DMS 273 treated with DMSO at 0.1 percent for 48 hours (cell line): ENCODE measurements at regions not wholly inside any gene's neighbourhood (a gene's known extent, or its start where the extent isn't known, plus 50 kb on each side); places are given as distances from the start of the nearest gene placed in this dataset.
"Not testable (repeated sequence)": the region's sequence is repeated elsewhere in the genome, so short reads cannot be mapped to it uniquely, and the experiment has no call there.

ENCODE experiments used
- DNase-seq: peaks from one replicate; lab custom pipeline; 2025; lab: John Stamatoyannopoulos, UW

DNA sequence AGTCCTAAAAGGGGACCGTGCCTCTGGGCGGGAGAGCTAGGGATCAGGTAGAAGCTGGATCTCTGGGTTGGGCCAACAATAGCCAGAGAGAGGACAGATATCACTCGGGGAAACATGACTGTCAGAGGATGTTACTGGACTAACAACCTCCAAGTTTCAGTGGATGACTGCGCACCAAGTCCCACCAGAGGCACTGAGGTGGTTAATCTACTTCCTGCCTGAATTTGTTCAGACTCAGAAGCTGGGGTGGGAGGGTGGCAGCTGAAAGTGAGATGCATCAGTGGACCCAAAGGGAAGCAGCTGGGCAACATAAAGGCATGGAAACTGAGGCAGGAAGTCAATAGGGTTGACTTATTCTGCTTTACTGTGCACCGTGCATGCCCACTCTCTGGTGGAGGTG, 130.1 kb upstream of the SLC44A1 start:
- DNase-seq, result no peak

DNA sequence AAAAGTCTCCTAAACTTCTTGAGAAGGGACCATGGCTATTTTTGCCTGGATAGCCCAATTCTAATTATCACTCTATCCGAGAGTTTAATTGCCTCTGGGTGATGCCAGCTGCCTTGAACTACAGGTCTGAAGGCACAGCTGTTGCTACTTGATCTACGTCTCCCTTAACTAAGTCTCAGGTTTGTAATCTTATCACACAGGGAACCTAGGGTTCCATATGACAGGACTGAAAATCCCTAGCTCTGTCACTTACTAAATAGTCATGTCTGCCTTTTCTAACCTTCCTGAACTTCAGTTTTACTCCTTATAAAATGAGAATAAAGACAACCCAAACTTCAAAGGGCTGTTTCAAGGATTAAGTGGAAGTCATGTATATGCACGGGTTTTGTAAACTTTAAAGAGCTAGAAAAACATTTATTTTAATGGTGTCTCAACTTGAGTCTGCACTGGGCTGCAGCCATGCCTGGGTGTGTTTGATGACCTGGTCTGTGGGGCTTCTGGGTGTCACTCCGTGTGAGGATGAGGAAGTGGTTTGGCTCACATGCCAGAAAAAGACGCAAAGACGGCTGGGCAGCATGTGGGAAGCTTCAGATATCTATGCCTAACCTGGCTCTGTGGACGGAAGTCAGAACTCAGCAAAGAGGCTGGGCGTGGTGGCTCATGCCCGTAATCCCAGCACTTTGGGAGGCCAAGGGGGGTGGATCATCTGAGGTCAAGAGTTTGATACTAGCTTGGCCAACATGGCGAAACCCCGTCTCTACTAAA, 129.3 kb upstream of the SLC44A1 start:
- DNase-seq, result no peak

DNA sequence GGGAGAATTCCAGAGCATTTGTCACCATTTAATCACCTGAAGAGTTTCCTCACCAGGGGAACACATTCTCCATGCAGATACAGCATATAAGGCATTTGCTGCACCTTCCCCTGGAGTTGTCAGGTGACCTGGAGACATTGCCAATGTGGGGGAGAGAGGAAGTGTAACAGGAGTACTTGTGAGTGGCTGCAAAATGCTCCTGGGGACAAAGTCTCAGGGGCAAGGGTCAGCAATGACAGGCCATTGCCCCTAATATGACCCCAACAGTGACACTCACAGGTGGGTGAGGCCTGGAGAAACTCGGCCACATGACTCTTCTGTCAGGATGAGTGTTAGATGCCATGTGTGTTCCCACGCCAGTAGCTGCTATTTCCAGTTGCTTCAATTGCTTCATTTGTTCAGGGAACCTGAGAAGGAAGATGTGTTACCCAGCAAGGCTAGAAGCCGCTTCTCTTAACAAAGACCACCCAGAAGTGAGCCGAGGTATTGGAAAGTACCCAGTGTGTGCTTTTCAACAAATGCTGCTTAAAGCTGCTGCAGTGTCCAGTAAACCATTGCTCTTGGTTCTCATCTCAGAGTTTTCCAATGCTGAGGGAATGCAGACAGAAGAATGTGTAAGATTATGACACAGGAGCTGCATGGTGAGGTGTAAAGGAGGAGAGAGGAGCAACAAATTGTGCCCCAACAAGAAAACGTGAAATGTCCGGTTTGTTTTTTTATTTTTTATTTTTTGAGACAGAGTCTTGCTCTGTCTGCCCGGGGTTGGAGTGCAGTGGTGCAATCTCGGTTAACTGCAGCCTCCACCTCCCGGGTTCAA, 128.2 kb upstream of the SLC44A1 start:
- DNase-seq, result no peak

DNA sequence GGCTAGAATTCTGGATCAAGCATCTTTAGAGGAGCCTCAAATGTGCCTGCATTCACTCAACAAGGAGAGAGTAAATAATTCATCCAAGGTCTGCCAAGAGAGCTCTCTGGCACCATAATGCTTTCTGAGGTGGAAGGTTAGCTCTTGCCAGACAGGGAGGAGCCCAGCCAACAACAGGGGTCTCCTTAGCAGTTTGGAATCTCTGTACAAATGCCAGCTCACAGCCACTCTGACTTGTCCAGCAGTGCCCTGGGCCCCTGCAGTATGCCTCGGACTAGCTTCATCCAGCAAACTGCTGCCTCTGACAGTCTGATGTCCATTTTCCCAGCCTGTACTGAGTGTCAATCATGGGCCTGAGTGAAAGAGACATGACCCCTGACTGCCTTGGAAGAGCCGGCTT, 127.2 kb upstream of the SLC44A1 start:
- DNase-seq, result no peak

DNA sequence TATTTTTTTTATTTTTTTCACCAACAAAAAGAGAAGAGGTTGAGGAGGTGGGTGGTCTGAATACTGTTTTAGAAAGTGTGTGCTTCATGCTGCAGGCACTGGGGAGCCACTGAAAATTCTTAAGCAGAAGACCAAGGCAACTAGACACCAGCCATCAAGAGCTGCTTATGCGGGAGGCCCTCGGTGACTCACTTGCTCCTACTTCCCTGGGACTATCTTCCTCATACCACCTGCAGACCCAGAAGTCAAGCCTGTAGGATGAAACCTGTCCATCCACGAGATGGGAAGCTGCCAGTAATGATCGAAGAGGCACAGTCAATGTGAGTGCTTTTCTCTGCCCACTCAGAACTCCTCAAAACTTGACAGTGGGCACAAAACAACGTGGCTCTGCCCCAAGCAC, 125.8 kb upstream of the SLC44A1 start:
- no peak for DNase-seq

DNA sequence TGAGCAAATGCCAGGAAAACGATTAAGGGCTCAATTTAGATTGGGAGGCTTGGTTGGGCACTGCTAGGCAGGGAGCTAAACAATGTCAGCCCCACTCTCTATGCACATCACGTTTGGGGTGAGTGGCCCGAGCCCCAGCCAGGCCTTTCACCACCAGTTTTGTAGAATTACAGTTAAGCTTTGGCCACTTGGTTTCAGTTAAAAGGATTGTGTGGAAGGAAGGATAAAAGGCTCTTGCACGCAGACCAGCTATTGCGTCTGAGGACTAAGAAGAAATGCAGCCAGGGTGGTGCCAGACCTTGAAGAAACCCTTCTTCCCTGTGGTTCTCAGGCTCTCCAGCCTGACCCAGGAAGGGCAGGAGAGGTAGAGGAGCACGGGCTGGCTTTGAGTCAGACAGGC, 125.3 kb upstream of the SLC44A1 start:
- DNase-seq, result no peak

DNA sequence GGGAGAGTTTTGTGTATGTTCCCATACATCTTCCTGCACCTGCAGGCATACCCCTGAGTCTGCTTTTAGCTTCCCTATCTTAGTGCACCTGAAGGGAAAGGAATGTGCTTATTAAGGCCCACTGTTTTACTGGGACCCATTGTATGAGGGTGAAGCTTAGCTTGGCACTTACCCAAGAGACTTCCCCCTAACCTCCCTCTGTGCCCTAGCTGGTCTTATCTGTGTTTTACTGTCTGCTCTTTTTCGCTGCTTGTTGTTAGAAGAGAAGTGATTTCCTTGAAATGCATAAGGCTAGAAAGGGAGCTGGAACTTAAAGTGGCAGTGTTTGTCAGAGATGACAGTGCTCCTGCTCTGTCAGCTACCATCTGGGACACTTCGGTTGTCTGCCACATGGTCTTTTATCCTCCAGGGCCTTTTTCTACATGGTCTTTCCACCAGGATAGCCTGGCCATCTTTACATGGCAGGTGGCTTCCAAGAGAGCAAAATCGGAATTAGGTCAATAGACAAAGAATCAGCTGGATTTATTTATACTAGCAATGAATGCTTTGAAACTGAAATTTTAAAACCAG, 122.5 kb upstream of the SLC44A1 start:
- no peak for DNase-seq

DNA sequence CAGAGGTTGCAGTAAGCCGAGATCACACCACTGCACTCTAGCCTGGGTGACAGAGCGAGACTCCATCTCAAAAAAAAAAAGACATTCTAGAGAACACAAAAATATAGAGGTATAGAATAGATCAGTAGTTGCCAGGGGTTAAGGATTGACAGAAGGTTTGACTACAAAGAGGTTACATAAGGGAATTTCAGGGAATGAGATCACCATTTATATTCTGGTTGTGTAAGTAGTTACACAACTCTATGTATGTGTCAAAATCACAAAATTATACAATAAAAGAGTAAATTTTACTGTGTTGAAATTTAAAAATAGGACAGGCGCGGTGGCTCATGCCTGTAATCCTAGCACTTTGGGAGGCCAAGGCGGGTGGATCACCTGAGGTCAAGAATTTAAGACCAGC, 119.9 kb upstream of the SLC44A1 start:
- DNase-seq, result not testable (repeated sequence)

DNA sequence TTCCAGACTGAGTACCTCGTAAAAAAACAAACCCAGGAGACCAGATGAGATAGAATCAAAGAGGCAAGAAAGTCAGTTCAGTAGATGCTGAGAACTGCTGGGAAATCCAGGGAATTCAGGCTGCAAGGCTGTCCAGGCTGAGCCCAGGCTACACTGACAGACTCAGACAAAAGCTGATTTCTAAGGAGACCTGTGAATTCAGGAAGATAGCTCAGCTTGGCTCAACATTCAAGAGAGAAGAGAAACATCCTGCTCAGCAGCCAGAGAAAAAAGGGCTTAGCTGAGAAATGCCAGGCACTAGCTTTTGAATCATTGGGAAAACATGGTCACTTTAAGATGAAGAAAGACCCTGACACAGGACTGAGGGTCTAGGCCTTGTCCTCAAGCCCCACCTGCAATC, 118.2 kb upstream of the SLC44A1 start:
- DNase-seq, result no peak

DNA sequence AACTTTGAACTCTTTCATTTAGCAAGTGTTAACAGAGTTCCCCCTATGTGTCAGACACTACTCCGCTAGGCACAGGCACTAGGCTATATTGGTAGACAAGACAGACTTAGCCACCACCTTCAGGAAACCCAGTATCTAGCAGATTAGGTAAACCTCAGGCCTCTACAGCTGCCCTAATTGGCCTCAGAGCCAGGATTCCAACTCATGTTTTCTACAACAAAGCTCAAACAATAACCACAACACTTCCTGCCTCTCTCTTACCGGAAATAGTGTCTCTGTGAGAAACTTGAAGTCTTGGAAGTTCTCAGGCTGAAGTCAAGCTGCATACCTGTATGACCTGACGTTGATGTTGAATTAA, 116.6 kb upstream of the SLC44A1 start:
- no peak for DNase-seq

DNA sequence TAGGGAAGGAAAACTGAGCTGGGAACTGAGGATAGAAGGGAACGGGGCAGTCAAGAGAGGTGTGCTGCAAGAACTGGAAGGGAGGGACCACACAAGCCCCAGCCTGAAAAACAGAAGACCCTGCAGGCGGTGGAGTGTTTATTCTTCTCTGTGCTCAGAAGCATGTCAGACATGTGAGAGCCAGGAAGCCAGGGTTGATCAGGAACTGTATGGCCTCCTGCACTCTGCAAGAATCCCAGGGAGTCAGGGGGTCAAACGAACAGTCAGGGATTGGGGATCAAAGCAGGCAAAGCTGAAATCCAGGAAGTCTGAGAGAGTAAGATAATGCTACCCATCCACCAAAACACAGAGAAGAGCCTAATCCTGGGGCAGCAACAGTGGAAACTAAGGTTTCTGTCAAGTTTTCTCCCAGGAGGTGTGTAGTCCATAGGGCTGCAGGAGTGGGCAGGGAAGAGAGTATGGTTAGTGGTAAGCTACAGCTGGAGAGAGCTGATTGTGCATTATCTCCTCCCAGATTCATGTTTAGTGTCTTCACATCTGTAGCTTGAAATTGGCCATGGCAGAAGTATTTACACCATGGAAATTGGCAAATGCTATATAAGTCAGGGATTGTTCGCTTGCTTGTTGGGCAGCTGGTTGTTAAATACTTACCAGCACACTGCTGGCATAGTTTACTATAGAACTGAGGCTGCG, 115.4 kb upstream of the SLC44A1 start:
- DNase-seq, result no peak

DNA sequence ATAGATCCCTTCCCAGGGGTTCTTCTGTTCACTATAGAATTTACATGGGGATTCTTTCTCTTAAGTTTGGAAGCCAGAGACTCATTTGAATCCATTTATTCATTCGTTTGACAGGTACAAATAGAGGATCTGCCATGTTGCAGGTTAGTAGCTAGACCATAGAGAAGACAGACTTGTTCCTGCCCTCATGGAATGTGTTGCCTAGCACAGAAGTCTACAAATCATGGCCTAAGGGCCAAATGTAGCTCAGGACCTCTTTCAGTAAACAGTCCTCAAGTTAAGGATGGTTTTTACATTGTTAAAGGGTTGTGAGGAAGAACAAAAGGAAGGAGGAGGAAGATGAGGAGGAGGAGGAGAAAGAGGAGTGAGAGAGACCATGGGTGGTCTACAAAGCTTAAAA, 114.7 kb upstream of the SLC44A1 start:
- DNase-seq, result no peak

DNA sequence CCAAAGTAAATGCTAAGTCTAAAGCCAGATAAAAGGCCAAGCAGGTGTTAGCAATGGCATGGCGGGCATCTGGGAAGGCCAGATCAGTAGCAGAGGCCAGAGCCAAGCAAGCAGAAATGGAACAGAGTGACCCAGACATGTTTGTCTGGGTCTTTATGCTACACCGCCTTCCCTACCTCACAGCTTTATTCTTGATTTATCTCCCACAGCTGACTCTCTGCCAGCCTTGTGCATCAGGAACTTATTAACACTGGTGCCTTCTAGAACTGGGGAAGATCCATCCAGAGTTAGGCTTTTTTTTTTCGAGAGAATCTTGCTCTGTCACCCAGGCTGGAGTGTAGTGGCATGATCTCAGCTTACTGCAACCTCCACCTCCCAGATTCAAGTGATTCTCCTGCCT, 112.5 kb upstream of the SLC44A1 start:
- no peak for DNase-seq

DNA sequence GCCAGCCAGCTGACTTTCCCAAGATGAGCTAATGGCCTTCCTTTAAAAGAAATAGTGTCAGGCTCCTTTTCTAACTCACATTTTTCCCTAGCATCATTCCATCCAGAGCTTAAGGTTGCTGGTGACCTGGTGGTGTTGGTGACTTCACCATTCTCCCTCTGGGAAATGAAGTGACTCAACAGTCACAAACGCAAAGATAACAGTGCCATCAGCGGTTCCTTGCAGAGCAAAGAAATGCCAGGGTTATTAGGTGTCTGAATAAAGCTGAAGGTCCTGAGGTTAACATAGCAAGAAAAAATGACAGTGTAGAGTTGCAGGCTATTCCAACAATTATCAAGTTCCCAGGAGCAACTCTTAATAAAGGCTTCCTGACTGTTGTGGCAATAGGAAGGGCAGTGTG, 111.8 kb upstream of the SLC44A1 start:
- no peak for DNase-seq

DNA sequence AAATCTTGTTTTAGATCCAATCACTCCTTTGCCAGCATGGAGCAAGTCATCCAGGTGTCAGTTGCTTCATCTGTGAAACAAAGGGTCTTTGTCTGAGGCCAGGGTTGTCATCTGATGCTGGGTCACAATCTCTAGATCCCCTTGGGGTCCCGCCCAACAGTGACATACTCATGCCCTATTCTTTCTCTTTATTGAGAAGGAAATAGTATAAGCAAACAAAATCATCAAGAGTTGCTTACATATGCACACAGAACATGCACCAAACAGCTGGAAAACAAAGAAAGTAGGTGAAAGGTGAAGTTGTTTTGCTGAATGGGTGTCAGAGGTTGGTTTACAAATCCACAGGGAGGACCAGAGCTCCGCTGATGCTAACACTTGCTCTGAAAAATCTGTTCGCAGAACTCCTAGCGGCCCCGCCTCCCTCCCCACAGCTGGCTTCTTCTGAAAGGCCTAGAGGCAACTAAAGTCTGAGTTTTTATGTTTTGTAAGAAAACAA, 106.1 kb upstream of the SLC44A1 start:
- DNase-seq, result no peak

DNA sequence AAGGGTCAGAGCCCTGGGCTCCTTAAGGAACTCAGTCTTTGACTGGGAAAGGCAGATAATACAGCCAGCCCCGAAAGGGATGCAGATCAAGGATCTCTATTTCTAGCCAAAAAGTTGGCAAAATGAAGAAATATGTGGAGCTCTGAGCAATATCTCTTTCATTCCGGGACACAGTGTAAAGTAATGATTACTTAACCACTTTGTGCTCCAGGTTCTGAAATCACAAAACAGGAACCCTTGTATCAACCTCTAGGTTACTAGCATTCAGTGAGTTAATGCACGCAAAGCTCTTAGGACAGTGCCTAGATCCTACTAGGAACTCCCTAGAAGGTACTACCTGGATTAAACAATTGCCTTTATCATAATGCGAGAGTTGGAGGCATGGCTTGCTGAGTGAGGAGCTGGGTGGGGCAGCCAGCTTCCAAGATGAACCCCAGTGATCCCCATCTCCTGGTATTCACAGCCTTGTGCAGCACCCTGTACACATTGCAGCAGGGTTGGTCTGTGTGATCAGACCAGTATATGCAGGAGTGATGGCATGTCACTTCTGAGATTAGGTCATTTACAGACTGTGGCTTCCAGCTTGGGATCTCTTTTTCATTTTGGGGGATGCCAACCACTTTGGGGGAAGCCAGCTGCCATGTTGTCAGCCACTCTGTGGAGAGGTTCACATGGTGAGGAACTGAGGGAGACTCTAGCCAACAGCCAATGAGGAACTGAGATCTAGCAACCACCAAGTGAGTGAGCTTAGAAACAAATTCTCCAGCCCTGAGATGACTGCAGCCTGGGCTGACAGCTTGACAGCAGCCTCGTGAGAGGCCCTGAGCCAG, 103.1 kb upstream of the SLC44A1 start:
- no peak for DNase-seq

DNA sequence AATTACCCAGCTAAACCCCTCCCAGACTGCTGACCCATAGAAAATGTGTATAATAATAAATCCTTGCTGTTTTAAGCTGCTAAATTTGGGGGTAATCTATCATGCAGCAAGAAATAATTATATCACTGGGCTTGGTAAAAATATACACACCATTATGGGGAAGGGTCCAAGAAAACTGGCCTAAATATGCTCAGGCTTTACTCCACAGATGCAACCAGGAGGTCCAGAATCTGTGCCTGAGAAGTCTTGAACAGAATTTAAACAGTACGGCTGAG, 102.5 kb upstream of the SLC44A1 start:
- no peak for DNase-seq

DNA sequence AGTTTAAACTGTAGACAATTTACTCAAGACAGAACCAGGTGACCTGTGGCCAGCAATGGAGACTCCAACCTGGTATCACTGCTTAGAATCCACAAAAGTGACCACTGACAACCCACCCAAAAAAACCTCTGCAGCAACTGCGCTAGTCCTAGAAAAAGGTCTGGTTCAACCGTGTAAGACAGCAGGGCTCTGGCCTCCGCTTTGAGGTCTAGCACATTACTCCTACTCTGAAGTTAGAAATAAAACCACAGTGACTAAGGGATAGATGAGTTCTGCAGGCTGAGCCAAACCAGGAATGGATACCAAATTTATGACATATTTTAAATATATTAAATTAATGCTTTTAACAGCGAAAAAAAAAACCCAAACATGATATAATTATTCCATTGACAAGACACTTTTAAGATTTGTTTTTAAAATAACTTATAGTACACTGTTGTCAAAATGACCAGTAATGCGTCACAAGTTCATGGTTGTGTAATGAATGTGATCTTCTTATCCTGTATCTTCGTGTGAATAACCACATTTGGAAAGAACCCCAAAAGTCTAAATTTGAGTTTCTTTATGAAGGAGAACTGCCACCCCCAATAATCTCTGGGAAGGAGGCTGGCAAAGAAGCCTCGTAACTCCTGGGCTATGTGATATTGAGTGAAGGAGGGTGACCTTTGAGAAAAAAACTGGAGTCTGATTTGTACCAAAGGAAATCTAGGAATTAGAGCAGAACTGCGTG, 101.9 kb upstream of the SLC44A1 start:
- DNase-seq, result no peak

DNA sequence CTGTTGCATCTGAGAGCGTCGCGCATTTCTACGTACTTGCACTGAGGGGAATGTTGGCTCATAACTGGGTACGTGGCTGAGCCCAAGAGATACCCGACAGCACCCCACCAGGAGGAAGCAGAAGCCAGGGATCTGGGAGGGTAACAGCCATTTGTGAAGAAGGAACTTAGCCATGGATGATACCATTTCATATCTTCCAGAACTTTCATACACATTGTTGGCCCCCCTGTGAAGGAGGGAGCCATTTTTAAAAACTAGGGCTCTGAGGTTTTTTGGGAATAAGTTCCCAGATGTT, 101.4 kb upstream of the SLC44A1 start:
- no peak for DNase-seq

DNA sequence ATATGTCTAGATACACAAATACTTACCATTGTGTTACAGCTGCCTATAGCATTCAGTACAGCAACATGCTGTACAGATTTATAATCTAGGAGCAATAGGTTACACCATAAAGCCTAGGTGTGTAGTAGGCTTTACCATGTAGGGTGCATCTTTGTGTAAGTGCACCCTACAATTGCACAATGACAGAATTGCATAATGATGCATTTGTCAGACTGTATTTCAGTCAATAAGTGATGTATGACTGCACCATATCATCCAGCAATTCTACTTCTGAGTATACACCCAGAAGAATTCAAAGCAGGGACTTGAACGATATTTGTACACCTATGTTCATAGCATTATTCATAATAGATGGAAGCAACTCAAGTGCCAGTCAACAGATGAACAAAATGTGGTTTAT, 100.4 kb upstream of the SLC44A1 start:
- no peak for DNase-seq

DNA sequence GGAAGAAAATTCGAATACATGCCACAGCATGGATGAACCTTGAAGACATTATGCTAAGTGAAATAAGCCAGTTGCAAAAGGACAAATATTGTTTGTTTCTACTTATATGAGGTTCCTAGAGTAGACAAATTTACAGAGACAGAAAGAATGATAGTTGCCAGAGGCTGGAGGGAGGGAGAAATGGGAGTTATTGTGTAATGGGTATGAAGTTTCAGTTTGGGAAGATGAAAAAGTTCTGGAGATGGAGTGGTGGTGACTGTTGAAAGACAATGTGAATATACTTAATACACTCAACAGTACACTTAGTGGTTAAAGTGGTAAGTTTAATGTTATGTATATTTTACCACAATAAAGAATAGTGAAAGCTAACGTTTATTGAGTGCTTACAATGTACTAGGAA, 99.6 kb upstream of the SLC44A1 start:
- DNase-seq, result no peak

DNA sequence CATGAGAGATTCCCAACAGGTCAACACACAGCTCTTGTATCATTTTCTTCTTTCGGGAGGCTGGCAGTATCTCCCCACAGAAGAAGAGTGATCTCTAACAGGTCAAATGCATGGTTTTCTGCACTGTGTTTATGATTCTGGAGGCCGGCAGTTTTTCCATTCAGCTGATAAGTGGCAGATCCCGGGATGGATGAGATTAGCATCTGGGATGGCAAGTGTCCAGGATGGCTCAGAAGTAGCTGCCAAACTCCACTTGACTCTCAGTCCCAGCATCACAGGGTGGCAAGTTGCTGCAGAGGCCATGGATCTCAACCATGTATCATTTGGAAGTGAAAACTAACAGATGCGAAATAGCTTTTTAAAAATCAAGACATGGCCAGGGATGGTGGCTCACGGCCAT, 97.8 kb upstream of the SLC44A1 start:
- no peak for DNase-seq
